GM23338 (cell line): ENCODE measurements at regions not wholly inside any gene's neighbourhood (a gene's known extent, or its start where the extent isn't known, plus 50 kb on each side); places are given as distances from the start of the nearest gene placed in this dataset.

ENCODE experiments used
- ATAC-seq: fragments of 200-7000 bp; cut with Tn5 transposase; 3 replicates; pipeline ENCODE4 v1.9.1; 2020
- DNase-seq: peaks from one replicate; pipeline ENCODE4 v3.0.0-alpha.2; 2015; ENCODE audit warnings: low spot score
- H2AFZ ChIP-seq: fragments of 200-600 bp; sonication (generic); 2 replicates; pipeline ENCODE4 v1.8.0; 2016; ENCODE audit warnings: antibody characterized with exemption, mild to moderate bottlenecking, moderate library complexity
- H3F3A ChIP-seq: fragments of 200-600 bp; sonication (generic); replicated peaks from 2 replicates; pipeline ENCODE4 v1.8.0; 2017; ENCODE audit warnings: antibody characterized with exemption, mixed run types, low read depth
- H3K27ac ChIP-seq: fragments of 200-600 bp; sonication (generic); 2 replicates; pipeline ENCODE4 v1.6.1; 2016; ENCODE audit warnings: low read depth
- H3K27me3 ChIP-seq: fragments of 200-600 bp; sonication (generic); 2 replicates; pipeline ENCODE4 v1.8.0; 2016; ENCODE audit warnings: mild to moderate bottlenecking, mixed run types, moderate library complexity; ENCODE audit not compliant: insufficient read depth
- H3K36me3 ChIP-seq: fragments of 200-600 bp; sonication (generic); 2 replicates; pipeline ENCODE4 v1.8.0; 2016; ENCODE audit warnings: mild to moderate bottlenecking; ENCODE audit not compliant: insufficient read depth
- H3K4me1 ChIP-seq: fragments of 200-600 bp; sonication (generic); 2 replicates; pipeline ENCODE4 v1.8.0; 2016; ENCODE audit warnings: mild to moderate bottlenecking, moderate library complexity; ENCODE audit not compliant: insufficient read depth
- H3K4me2 ChIP-seq: fragments of 200-600 bp; sonication (generic); 2 replicates; pipeline ENCODE4 v1.7.1; 2017; ENCODE audit warnings: mixed run types
- H3K4me3 ChIP-seq: fragments of 200-600 bp; sonication (generic); 2 replicates; pipeline ENCODE4 v1.6.1; 2016; ENCODE audit warnings: mixed run types
- H3K79me2 ChIP-seq: fragments of 200-600 bp; sonication (generic); replicated peaks from 2 replicates; pipeline ENCODE4 v1.8.0; 2017; ENCODE audit warnings: mild to moderate bottlenecking; ENCODE audit not compliant: insufficient read depth
- H3K9me2 ChIP-seq: fragments of 200-600 bp; sonication (generic); 2 replicates; pipeline ENCODE4 v1.8.0; 2017; ENCODE audit not compliant: insufficient read depth
- H4K20me1 ChIP-seq: fragments of 200-600 bp; sonication (generic); replicated peaks from 2 replicates; pipeline ENCODE4 v1.8.0; 2017; ENCODE audit warnings: mild to moderate bottlenecking; ENCODE audit not compliant: insufficient read depth
- H3K27ac Mint-ChIP-seq: 2 replicates; pipeline ENCODE4 v1.8.0; 2020; ENCODE audit warnings: inconsistent platforms, mild to moderate bottlenecking, moderate library complexity, mixed read lengths
- H3K27me3 Mint-ChIP-seq: 3 replicates; pipeline ENCODE4 v1.8.0; 2022; ENCODE audit warnings: low read depth, mild to moderate bottlenecking, moderate library complexity, mixed read lengths, inconsistent platforms; ENCODE audit not compliant: insufficient read depth, poor library complexity
- H3K36me3 Mint-ChIP-seq: 3 replicates; pipeline ENCODE4 v1.8.0; 2021; ENCODE audit warnings: low read depth, mild to moderate bottlenecking, inconsistent platforms, moderate library complexity, mixed read lengths
- H3K4me1 Mint-ChIP-seq: 3 replicates; pipeline ENCODE4 v1.8.0; 2020; ENCODE audit warnings: mild to moderate bottlenecking, inconsistent platforms, mixed read lengths
- H3K4me3 Mint-ChIP-seq: 3 replicates; pipeline ENCODE4 v1.8.0; 2021; ENCODE audit warnings: moderate library complexity, mild to moderate bottlenecking, inconsistent platforms, mixed read lengths
- H3K9me3 Mint-ChIP-seq: 3 replicates; pipeline ENCODE4 v1.8.0; 2020; ENCODE audit warnings: moderate library complexity, mild to moderate bottlenecking, inconsistent platforms, mixed read lengths
- CREB1 ChIP-seq: fragments of 250-450 bp; sonication (Bioruptor Pico); IDR thresholded peaks from 2 replicates; pipeline ENCODE4 v1.5.0; 2020; ENCODE audit warnings: low read depth, mild to moderate bottlenecking, moderate library complexity
- ETS1 ChIP-seq: IDR thresholded peaks from 2 replicates; pipeline ENCODE4 v1.6.1; 2016; ENCODE audit warnings: antibody characterized with exemption
- POLR2AphosphoS5 ChIP-seq: IDR thresholded peaks from 2 replicates; pipeline ENCODE4 v1.6.1; 2016; ENCODE audit warnings: antibody characterized with exemption, low read depth
- REST ChIP-seq: IDR thresholded peaks from one replicate; pipeline ENCODE4 v1.6.1; 2018; ENCODE audit warnings: antibody characterized with exemption; ENCODE audit not compliant: unreplicated experiment
- ZNF114 ChIP-seq: fragments of 250-450 bp; sonication (Bioruptor Pico); IDR thresholded peaks from 2 replicates; pipeline ENCODE4 v1.5.0; 2020; ENCODE audit warnings: mild to moderate bottlenecking, moderate library complexity

- Histone ChIP-seq H3K36me3 (no peaks in the 10 kb centered on the region; the same call in none of the 2 replicates), H4K20me1 (no peaks in the 10 kb centered on the region), H3K27ac (no peak overlapping the region), H3K27me3 (no peaks in the 10 kb centered on the region), H3K4me1 (no peaks in the 10 kb centered on the region), H3K4me3 (no peak overlapping the region), H3F3A (no peaks in the 10 kb centered on the region), H3K79me2 (no peaks in the 10 kb centered on the region), H3K9me2 (peaks cover 17% of the 10 kb centered on the region; the same call in 1 of the 2 replicates), H2AFZ (no peak overlapping the region), H3K4me2 (no peak overlapping the region)
- ATAC-seq: no peak
- no peaks in the 10 kb centered on the region for H3K27me3 Mint-ChIP-seq
- no peaks in the 10 kb centered on the region for H3K36me3 Mint-ChIP-seq
- no peak overlapping the region for H3K4me3 Mint-ChIP-seq
- H3K27ac Mint-ChIP-seq: no peak overlapping the region
- H3K9me3 Mint-ChIP-seq: no peaks in the 10 kb centered on the region
- no peaks in the 10 kb centered on the region for H3K4me1 Mint-ChIP-seq
- no peak for DNase-seq
- no peak for TF ChIP-seq POLR2AphosphoS5
- no peak for TF ChIP-seq ZNF114 (CRISPR knock-in tag)
- no peak for TF ChIP-seq ETS1
Measured at GRCh38 chr11:81892770-81893635, 840.7 kb downstream of the FAM181B start.

- H3K4me2 ChIP-seq: no peak overlapping the region
- H3K4me3 Mint-ChIP-seq: no peak overlapping the region
- no peak for ATAC-seq
Measured at GRCh38 chr11:81888391-81888790, 845.3 kb downstream of the FAM181B start.

More at GRCh38 chr11:81888391-81888790, 845.3 kb downstream of the FAM181B start:
- Mint-ChIP-seq H3K27ac (no peak overlapping the region), H3K4me1 (no peaks in the 10 kb centered on the region), H3K27me3 (no peaks in the 10 kb centered on the region), H3K9me3 (no peaks in the 10 kb centered on the region), H3K36me3 (no peaks in the 10 kb centered on the region)
- TF ChIP-seq REST (no peak), CREB1 (CRISPR knock-in tag) (no peak)
- no peaks in the 10 kb centered on the region for H3F3A ChIP-seq
- H3K9me2 ChIP-seq: peaks cover 14% of the 10 kb centered on the region; the same call in 1 of the 2 replicates
- H3K4me1 ChIP-seq: no peaks in the 10 kb centered on the region
- H4K20me1 ChIP-seq: no peaks in the 10 kb centered on the region
- H3K79me2 ChIP-seq: no peaks in the 10 kb centered on the region
- no peaks in the 10 kb centered on the region; the same call in none of the 2 replicates for H3K36me3 ChIP-seq
- H3K27me3 ChIP-seq: no peaks in the 10 kb centered on the region
- no peak for DNase-seq
- H2AFZ ChIP-seq: peak overlapping the region; percentile 64; the same call in 1 of the 2 replicates
- no peak overlapping the region for H3K27ac ChIP-seq
- no peak overlapping the region for H3K4me3 ChIP-seq
